KMS-11 (cell line): ENCODE measurements at regions not wholly inside any gene's neighbourhood (a gene's known extent, or its start where the extent isn't known, plus 50 kb on each side); places are given as distances from the start of the nearest gene placed in this dataset.

ENCODE experiments used
- H2AFZ ChIP-seq: fragments of 200-600 bp; sonication (generic); 2 replicates; pipeline ENCODE4 v1.6.1; 2016; ENCODE audit warnings: antibody characterized with exemption, mixed run types, low read depth
- H3K27ac ChIP-seq: fragments of 200-600 bp; sonication (generic); 2 replicates; pipeline ENCODE4 v1.6.1; 2016; ENCODE audit warnings: mild to moderate bottlenecking, mixed run types
- H3K27me3 ChIP-seq: fragments of 200-600 bp; sonication (generic); 2 replicates; pipeline ENCODE4 v1.6.1; 2017; ENCODE audit warnings: mild to moderate bottlenecking, low read depth, mixed run types, moderate library complexity; ENCODE audit not compliant: insufficient read depth
- H3K36me3 ChIP-seq: fragments of 200-600 bp; sonication (generic); 2 replicates; pipeline ENCODE4 v1.6.1; 2017; ENCODE audit warnings: mild to moderate bottlenecking, mixed run types; ENCODE audit not compliant: insufficient read depth
- H3K4me1 ChIP-seq: fragments of 200-600 bp; sonication (generic); 2 replicates; pipeline ENCODE4 v1.6.1; 2016; ENCODE audit warnings: mild to moderate bottlenecking, low read depth, mixed run types; ENCODE audit not compliant: poor library complexity, severe bottlenecking
- H3K4me2 ChIP-seq: fragments of 200-600 bp; sonication (generic); 2 replicates; pipeline ENCODE4 v1.7.0; 2016; ENCODE audit warnings: mild to moderate bottlenecking, mixed run types
- H3K4me3 ChIP-seq: fragments of 200-600 bp; sonication (generic); IDR thresholded peaks from 2 replicates; pipeline ENCODE4 v1.6.1; 2017; ENCODE audit warnings: low read depth, low read length, mixed read lengths; ENCODE audit not compliant: insufficient read depth
- H3K79me2 ChIP-seq: fragments of 200-600 bp; sonication (generic); 2 replicates; pipeline ENCODE4 v1.6.1; 2016; ENCODE audit warnings: low read depth, mixed run types; ENCODE audit not compliant: insufficient read depth
- H3K9ac ChIP-seq: fragments of 200-600 bp; sonication (generic); 2 replicates; pipeline ENCODE4 v1.6.1; 2016; ENCODE audit warnings: mild to moderate bottlenecking, mixed run types
- H4K20me1 ChIP-seq: fragments of 200-600 bp; sonication (generic); 2 replicates; pipeline ENCODE4 v1.6.1; 2016; ENCODE audit warnings: mild to moderate bottlenecking, mixed run types; ENCODE audit not compliant: insufficient read depth
- CTCF ChIP-seq: fragments of 200-600 bp; sonication (generic); conservative IDR thresholded peaks from 2 replicates; pipeline ENCODE4 v1.6.1; 2017; ENCODE audit warnings: low read depth, mild to moderate bottlenecking, antibody characterized with exemption, low read length, moderate library complexity, mixed read lengths

- H4K20me1 ChIP-seq, result no peaks in the 10 kb centered on the region
- H3K4me2 ChIP-seq, result no peak overlapping the region
- H3K4me3 ChIP-seq, result no peak overlapping the region
- H3K9ac ChIP-seq, result no peak overlapping the region
- H3K4me1 ChIP-seq, result no peaks in the 10 kb centered on the region
- no peak for TF ChIP-seq CTCF
- no peaks in the 10 kb centered on the region for H3K36me3 ChIP-seq
- no peaks in the 10 kb centered on the region for H3K27me3 ChIP-seq
- no peak overlapping the region for H2AFZ ChIP-seq
- no peaks in the 10 kb centered on the region for H3K79me2 ChIP-seq
- no peak overlapping the region for H3K27ac ChIP-seq
These were observed 84.6 kb upstream of the MAX start for GRCh38 chr14:65186951-65187350.

- Histone ChIP-seq H4K20me1 (no peaks in the 10 kb centered on the region), H3K27me3 (no peaks in the 10 kb centered on the region), H3K27ac (no peak overlapping the region), H3K4me1 (no peaks in the 10 kb centered on the region), H3K4me2 (no peak overlapping the region), H3K4me3 (no peak overlapping the region), H3K9ac (no peak overlapping the region), H2AFZ (no peak overlapping the region), H3K36me3 (no peaks in the 10 kb centered on the region), H3K79me2 (no peaks in the 10 kb centered on the region)
- TF ChIP-seq CTCF, result no peak
These were observed 85.2 kb upstream of the MAX start for GRCh38 chr14:65187421-65188049.

- no peak overlapping the region for H3K9ac ChIP-seq
- H3K36me3 ChIP-seq, result no peaks in the 10 kb centered on the region
- H3K4me2 ChIP-seq, result no peak overlapping the region
- TF ChIP-seq CTCF, result no peak
- H3K27me3 ChIP-seq, result no peaks in the 10 kb centered on the region
- no peaks in the 10 kb centered on the region for H4K20me1 ChIP-seq
- no peak overlapping the region for H3K4me3 ChIP-seq
- H3K4me1 ChIP-seq, result no peaks in the 10 kb centered on the region
- no peak overlapping the region for H2AFZ ChIP-seq
- no peaks in the 10 kb centered on the region for H3K79me2 ChIP-seq
- H3K27ac ChIP-seq, result no peak overlapping the region
These were observed 88.0 kb upstream of the MAX start for GRCh38 chr14:65190312-65190711.

GRCh38 chr14:65191716-65192115 is 89.4 kb upstream of the MAX start:
- Histone ChIP-seq H3K27me3 (no peaks in the 10 kb centered on the region), H3K4me1 (no peaks in the 10 kb centered on the region), H2AFZ (no peak overlapping the region), H3K36me3 (no peaks in the 10 kb centered on the region), H3K4me2 (no peak overlapping the region), H4K20me1 (no peaks in the 10 kb centered on the region), H3K79me2 (no peaks in the 10 kb centered on the region), H3K4me3 (no peak overlapping the region), H3K27ac (no peak overlapping the region), H3K9ac (no peak overlapping the region)
- TF ChIP-seq CTCF, result no peak
